ENCODE measurements at regions not wholly inside any gene's neighbourhood (a gene's known extent, or its start where the extent isn't known, plus 50 kb on each side); places are given as distances from the start of the nearest gene placed in this dataset.

DNA sequence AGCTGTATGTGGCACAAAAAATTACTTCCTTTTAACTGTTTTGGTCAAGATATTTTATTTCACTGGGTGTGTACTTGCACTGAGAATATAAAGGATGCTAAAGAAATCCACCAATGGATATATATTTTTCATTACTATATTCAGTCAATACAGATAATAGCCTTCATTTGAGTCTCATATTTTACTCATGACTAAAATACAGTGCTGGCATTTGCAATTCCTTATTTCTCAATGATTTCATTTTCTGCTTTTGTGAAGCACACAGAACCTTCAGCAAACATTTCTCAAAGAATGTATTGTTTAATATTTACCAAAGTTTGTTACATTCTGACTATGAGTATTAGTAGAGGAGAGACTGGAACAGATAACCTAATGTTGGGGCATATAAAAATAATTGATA, 93.2 kb upstream of the SOX5 start:
- Histone ChIP-seq H3K9ac (ENCODE audit: low read length) (no peak overlapping the region), H3K4me3 (ENCODE audit: low read depth in 1 of 2, low read length in 2 of 2) (no peak overlapping the region), H3K9me3 (ENCODE audit: low read length) (no peaks in the 10 kb centered on the region), H3K27me3 (ENCODE audit: control insufficient read depth in 1 of 2, insufficient read depth in 2 of 2, low read length in 2 of 2) (no peaks in the 10 kb centered on the region), H3K36me3 (ENCODE audit: insufficient read depth, low read length) (no peaks in the 10 kb centered on the region), H3K27ac (ENCODE audit: low read depth, low read length) (no peak overlapping the region), H3K4me1 (ENCODE audit: insufficient read depth, low read length) (no peaks in the 10 kb centered on the region)

DNA sequence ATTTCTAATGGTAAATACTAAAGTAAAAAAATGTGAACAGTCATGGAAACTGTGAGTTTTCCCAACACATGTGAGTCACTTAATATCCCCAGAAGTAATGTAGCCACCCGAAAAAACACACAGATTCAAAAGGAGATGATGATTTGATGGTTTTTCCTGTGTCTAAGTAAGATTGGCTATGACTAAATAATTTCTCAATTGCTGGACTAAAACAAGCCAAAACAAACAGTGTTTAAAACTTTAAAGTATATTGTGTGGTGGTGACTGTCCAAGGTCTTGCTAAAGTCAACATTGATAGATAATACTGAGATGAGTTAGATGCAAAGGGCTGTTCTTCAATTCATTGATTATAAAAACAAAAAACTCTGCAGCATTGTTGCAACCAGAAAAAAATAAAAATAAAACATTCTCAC, 89.6 kb upstream of the SOX5 start:
- Histone ChIP-seq H3K27ac (ENCODE audit: low read depth, low read length) (no peak overlapping the region), H3K4me3 (ENCODE audit: low read depth in 1 of 2, low read length in 2 of 2) (no peak overlapping the region), H3K4me1 (ENCODE audit: insufficient read depth, low read length) (no peaks in the 10 kb centered on the region), H3K36me3 (ENCODE audit: insufficient read depth, low read length) (no peaks in the 10 kb centered on the region), H3K9me3 (ENCODE audit: low read length) (no peaks in the 10 kb centered on the region), H3K9ac (ENCODE audit: low read length) (no peak overlapping the region), H3K27me3 (ENCODE audit: control insufficient read depth in 1 of 2, insufficient read depth in 2 of 2, low read length in 2 of 2) (no peaks in the 10 kb centered on the region)

DNA sequence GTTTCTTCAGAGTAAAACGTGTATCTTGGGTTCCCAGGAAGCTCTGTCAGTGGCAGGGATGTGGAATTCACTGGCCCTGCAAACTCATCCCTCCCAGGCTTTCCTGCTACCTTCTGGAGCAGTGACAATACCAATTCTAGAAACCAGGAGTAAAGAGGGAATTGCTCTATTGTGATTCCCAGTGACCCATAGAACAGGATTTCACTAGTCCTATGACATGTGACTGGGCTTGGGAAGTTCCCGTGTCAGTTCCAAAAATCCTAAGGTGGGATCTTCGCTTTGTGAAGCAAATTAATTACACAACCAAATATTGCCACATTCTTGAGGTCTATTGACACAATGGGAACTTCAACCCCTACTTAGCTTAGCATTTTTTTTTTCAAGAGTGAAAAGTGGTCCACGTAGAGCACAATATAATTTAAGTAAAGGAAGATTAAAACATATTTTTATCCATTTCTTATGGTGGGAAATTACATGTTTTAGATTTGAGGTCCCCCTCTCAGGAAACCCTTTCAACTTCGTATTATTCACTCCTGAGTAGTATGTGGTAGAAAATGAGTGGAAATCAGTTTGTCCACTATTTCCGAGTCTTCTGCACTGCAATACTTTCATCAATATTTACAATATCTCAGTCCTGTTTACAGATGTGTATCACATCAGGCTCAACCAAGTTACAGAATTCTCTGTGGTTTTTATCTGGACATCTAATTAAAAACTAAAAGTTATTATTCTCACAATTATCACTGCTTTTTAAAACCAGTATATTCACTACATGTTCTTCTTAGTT, 88.9 kb upstream of the SOX5 start:
- Histone ChIP-seq H3K4me1 (ENCODE audit: insufficient read depth, low read length) (no peaks in the 10 kb centered on the region), H3K4me3 (ENCODE audit: low read depth in 1 of 2, low read length in 2 of 2) (no peak overlapping the region), H3K36me3 (ENCODE audit: insufficient read depth, low read length) (no peaks in the 10 kb centered on the region), H3K27ac (ENCODE audit: low read depth, low read length) (no peak overlapping the region), H3K27me3 (ENCODE audit: control insufficient read depth in 1 of 2, insufficient read depth in 2 of 2, low read length in 2 of 2) (no peaks in the 10 kb centered on the region), H3K9ac (ENCODE audit: low read length) (no peak overlapping the region), H3K9me3 (ENCODE audit: low read length) (no peaks in the 10 kb centered on the region)

DNA sequence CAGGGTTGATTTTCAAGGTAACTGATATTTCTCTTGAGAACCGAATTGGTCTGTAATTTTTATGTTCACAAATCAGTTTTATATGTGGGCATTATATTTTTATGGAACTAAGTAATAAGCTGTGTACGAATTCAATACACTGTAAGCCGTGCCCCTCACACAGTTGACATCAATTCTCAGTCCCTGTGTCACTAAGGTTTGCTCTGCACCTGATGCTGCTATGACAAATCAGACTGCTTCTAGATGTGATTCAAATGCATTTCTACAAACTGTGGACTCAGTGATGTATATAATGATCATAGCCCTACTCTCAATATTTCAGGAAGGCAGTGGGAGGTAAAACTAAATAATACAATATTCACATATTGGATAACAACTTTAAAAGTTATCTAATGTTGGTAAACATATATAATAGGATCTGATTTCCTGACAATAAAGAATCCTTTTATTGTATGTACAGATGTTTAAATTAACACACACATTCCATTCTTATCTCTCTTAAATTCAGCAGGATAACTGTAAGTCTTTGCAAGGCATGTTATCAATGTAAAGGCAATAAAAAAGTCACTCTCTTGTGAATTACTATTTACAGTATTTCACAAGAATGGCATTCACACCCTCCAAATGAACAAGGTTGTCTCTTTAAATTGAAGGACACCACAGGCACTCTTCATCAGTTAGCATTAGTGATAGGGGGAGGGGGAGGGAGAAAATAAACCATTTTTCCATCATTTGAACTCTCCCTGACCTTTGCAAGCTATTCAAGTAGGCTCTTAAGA, 87.2 kb upstream of the SOX5 start:
- Histone ChIP-seq H3K4me1 (ENCODE audit: insufficient read depth, low read length) (no peaks in the 10 kb centered on the region), H3K4me3 (ENCODE audit: low read depth in 1 of 2, low read length in 2 of 2) (no peak overlapping the region), H3K27ac (ENCODE audit: low read depth, low read length) (no peak overlapping the region)

DNA sequence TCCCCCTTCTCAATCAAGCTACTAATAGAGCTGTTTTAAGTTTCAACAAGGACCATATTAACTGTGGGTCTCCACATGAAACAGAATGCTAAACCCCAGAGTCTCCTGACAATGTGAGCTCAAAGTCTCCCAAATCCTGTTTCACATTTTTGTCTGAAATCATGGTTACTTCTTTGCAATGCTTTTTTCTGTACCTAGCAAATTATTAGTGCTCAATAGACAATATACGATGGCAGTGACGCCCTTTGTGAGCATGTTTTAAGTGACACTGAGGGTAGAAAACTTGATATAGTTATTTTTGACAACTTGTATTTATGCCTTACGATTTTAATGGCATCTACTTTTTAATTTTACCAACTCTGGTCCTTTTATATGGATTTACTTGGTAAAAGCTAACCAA, 85.4 kb upstream of the SOX5 start:
- Histone ChIP-seq H3K36me3 (ENCODE audit: insufficient read depth, low read length) (no peaks in the 10 kb centered on the region), H3K9ac (ENCODE audit: low read length) (no peak overlapping the region), H3K4me1 (ENCODE audit: insufficient read depth, low read length) (no peaks in the 10 kb centered on the region), H3K27me3 (ENCODE audit: control insufficient read depth in 1 of 2, insufficient read depth in 2 of 2, low read length in 2 of 2) (no peaks in the 10 kb centered on the region), H3K9me3 (ENCODE audit: low read length) (no peaks in the 10 kb centered on the region), H3K27ac (ENCODE audit: low read depth, low read length) (no peak overlapping the region), H3K4me3 (ENCODE audit: low read depth in 1 of 2, low read length in 2 of 2) (no peak overlapping the region)

More for the DNA sequence above, 87.2 kb upstream of the SOX5 start:
- Histone ChIP-seq H3K27me3 (ENCODE audit: control insufficient read depth in 1 of 2, insufficient read depth in 2 of 2, low read length in 2 of 2) (no peaks in the 10 kb centered on the region), H3K36me3 (ENCODE audit: insufficient read depth, low read length) (no peaks in the 10 kb centered on the region), H3K9ac (ENCODE audit: low read length) (no peak overlapping the region), H3K9me3 (ENCODE audit: low read length) (no peaks in the 10 kb centered on the region)

DNA sequence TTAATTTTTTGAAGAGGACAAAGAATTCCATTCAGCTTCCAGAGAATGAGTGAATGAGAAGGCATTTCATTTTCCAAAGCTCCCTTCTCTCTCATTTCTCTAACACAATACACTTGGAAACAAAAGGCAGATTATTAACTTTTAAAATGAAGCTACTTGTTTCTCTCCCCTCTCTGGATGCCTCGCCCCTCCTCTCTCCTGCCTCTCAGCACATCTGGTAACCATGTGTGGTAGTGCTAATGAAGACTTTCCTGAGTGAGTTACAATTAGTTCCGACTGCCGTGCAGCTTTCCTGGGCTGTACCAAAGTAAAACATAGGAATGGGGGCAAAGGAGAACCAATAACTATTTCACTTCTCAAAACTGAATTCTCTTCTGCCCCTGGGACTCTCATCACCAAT, 84.7 kb upstream of the SOX5 start:
- Histone ChIP-seq H3K27ac (ENCODE audit: low read depth, low read length) (no peak overlapping the region), H3K4me3 (ENCODE audit: low read depth in 1 of 2, low read length in 2 of 2) (no peak overlapping the region), H3K9me3 (ENCODE audit: low read length) (no peaks in the 10 kb centered on the region), H3K9ac (ENCODE audit: low read length) (no peak overlapping the region), H3K36me3 (ENCODE audit: insufficient read depth, low read length) (no peaks in the 10 kb centered on the region), H3K4me1 (ENCODE audit: insufficient read depth, low read length) (no peaks in the 10 kb centered on the region), H3K27me3 (ENCODE audit: control insufficient read depth in 1 of 2, insufficient read depth in 2 of 2, low read length in 2 of 2) (no peaks in the 10 kb centered on the region)

DNA sequence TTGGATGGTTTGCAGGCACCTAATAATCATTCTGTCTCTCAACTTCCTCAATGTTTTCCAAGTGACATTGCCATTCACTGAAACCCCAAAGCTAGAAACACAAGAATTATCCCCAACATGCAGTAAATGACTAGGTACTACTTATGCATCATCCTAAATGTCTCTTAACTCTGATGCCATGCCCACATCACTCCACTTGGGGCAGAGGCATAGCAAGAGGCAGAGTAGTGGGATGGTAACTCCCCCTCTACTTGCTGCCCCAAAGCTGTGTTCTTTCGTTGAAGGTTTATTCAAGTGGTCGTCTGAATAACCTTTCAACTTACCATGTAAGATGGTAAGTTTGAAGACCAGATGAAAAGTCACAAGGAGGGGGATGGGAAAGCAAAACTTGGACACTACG, 77.9 kb upstream of the SOX5 start:
- Histone ChIP-seq H3K27me3 (ENCODE audit: control insufficient read depth in 1 of 2, insufficient read depth in 2 of 2, low read length in 2 of 2) (no peaks in the 10 kb centered on the region), H3K4me1 (ENCODE audit: insufficient read depth, low read length) (no peaks in the 10 kb centered on the region), H3K4me3 (ENCODE audit: low read depth in 1 of 2, low read length in 2 of 2) (no peak overlapping the region), H3K9me3 (ENCODE audit: low read length) (no peaks in the 10 kb centered on the region), H3K36me3 (ENCODE audit: insufficient read depth, low read length) (no peaks in the 10 kb centered on the region), H3K9ac (ENCODE audit: low read length) (no peak overlapping the region), H3K27ac (ENCODE audit: low read depth, low read length) (no peak overlapping the region)

DNA sequence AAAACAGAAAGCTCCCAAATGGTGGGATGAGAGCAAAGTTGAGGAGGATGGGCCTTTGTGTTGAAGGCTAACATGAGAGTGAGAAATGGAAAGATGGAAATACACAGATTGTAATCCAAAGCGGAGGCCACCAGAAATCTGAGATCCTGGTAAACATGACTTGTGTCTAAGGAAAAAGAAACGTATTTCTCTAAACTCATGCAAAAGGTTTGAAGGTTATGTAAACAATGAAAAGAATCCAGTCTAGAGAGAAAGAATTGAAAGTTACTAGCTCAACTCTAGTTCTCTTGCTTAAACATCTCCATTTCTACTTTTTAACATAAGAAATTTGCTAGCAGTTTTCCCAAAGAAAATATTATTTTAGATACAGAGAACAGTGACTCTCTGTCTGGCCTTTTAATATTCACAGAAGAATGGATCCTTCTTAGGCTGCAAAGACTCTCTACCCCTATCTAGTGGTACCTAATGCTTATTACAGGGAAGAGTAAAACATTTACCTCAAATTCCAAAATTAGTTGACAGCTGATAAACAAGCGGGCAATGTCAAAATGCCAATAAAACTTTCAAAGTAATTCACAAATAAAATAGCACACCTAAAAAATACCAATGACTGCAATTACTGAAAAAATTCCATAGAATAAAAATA, 75.8 kb upstream of the SOX5 start:
- Histone ChIP-seq H3K9me3 (ENCODE audit: low read length) (no peaks in the 10 kb centered on the region), H3K4me3 (ENCODE audit: low read depth in 1 of 2, low read length in 2 of 2) (no peak overlapping the region), H3K27ac (ENCODE audit: low read depth, low read length) (no peak overlapping the region), H3K4me1 (ENCODE audit: insufficient read depth, low read length) (no peaks in the 10 kb centered on the region), H3K9ac (ENCODE audit: low read length) (no peak overlapping the region), H3K36me3 (ENCODE audit: insufficient read depth, low read length) (no peaks in the 10 kb centered on the region), H3K27me3 (ENCODE audit: control insufficient read depth in 1 of 2, insufficient read depth in 2 of 2, low read length in 2 of 2) (no peaks in the 10 kb centered on the region)

DNA sequence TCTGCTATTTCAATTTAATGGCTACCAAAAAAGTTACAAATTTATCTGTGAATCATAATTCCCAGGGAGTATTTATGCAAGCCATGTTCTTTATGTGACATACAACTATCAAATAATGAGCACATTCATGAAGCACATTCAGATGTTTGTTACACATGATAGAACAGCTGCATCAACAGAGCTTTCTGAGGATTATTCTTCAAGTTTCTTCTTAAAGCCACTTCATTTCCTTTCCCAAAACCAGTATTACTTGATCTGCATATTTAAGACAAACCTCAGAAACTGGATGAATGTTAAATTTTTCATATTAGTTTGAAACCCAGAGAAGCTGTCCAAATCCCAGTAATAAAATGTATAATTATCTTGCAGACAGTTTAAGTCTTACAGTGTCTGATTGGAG, 73.6 kb upstream of the SOX5 start:
- Histone ChIP-seq H3K27me3 (ENCODE audit: control insufficient read depth in 1 of 2, insufficient read depth in 2 of 2, low read length in 2 of 2) (no peaks in the 10 kb centered on the region), H3K9me3 (ENCODE audit: low read length) (no peaks in the 10 kb centered on the region), H3K4me1 (ENCODE audit: insufficient read depth, low read length) (no peaks in the 10 kb centered on the region), H3K9ac (ENCODE audit: low read length) (no peak overlapping the region), H3K36me3 (ENCODE audit: insufficient read depth, low read length) (no peaks in the 10 kb centered on the region), H3K4me3 (ENCODE audit: low read depth in 1 of 2, low read length in 2 of 2) (no peak overlapping the region), H3K27ac (ENCODE audit: low read depth, low read length) (no peak overlapping the region)

DNA sequence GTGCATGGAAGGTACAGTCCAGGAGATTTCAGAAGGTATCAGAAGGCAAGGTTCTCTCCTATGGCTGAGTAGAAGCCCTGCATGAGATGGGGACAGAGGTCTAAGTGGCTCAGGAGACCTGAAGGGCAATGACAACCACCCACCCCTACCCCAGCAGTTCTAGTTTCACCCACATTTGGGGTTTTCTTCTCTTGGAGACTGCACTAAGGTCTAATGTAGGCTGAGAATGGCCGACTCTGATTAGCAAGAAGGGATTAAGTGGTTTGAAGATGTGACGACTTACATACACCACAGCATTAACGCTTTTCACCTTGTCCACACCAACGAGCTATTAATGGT, 71.7 kb upstream of the SOX5 start:
- H3K4me3 ChIP-seq (ENCODE audit: low read depth in 1 of 2, low read length in 2 of 2) = no peak overlapping the region
- H3K27me3 ChIP-seq (ENCODE audit: control insufficient read depth in 1 of 2, insufficient read depth in 2 of 2, low read length in 2 of 2) = no peaks in the 10 kb centered on the region
- no peak overlapping the region for H3K27ac ChIP-seq (ENCODE audit: low read depth, low read length)
- no peaks in the 10 kb centered on the region for H3K9me3 ChIP-seq (ENCODE audit: low read length)
- H3K36me3 ChIP-seq (ENCODE audit: insufficient read depth, low read length) = no peaks in the 10 kb centered on the region
- no peaks in the 10 kb centered on the region for H3K4me1 ChIP-seq (ENCODE audit: insufficient read depth, low read length)
- no peak overlapping the region for H3K9ac ChIP-seq (ENCODE audit: low read length)

DNA sequence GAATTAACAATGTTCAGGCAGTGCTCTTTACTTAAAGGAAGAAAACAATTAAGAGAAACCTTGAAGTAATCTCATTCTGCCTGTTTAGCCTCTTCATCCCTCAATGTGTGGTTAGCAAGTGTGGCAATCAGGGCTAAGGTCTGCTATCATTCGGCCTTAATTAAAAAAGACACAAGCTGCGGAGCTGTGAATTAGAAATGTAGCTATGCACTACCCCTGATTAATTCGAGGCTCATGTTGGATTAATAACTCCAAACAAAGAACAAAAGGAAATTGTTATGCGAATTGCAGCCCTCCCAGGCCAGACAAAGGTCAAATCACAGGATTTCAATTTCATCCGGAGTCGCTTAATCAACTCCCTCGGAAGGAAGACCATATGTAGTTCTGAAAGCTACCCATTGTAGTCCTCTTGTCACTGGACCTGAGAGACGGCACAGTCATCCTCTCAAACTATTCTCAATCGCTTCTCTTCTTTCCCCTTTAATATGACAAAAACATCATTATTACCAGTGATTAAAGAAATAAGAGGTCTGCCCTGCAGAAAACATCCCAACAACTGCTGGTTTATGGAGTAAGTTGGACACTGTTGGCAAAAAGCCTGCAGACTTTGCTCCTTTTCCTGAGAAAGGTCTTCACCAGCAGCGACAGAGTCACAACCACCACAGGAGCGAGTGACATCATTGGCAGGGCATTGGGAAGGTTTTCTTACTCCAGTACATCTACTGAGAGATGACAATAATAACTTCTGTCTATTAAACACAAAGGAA, 71.1 kb upstream of the SOX5 start:
- Histone ChIP-seq H3K9ac (ENCODE audit: low read length) (no peak overlapping the region), H3K9me3 (ENCODE audit: low read length) (no peaks in the 10 kb centered on the region), H3K4me3 (ENCODE audit: low read depth in 1 of 2, low read length in 2 of 2) (no peak overlapping the region), H3K27ac (ENCODE audit: low read depth, low read length) (no peak overlapping the region), H3K27me3 (ENCODE audit: control insufficient read depth in 1 of 2, insufficient read depth in 2 of 2, low read length in 2 of 2) (no peaks in the 10 kb centered on the region), H3K4me1 (ENCODE audit: insufficient read depth, low read length) (no peaks in the 10 kb centered on the region), H3K36me3 (ENCODE audit: insufficient read depth, low read length) (no peaks in the 10 kb centered on the region)
